HCT116 (cell line): ENCODE measurements at regions not wholly inside any gene's neighbourhood (a gene's known extent, or its start where the extent isn't known, plus 50 kb on each side); places are given as distances from the start of the nearest gene placed in this dataset.

Experiments
- ATAC-seq: fragments of 200-7000 bp; cut with Tn5 transposase; 2 replicates; pipeline ENCODE4 v1.9.1; 2020; ENCODE audit warnings: mild to moderate bottlenecking, moderate library complexity
- BruUV-seq: library from RNA; stranded (reverse); fragments of 400-500 nt; replicated peaks from 2 replicates; lab custom pipeline; 2021; lab: Mats Ljungman, UMichigan
- CTCF ChIA-PET: fragments of 300-600 bp; sonication (Branson Sonifier 250); formaldehyde crosslinking; loops from one replicate; lab custom pipeline; 2021; ENCODE audit warnings: antibody characterized with exemption; lab: Charles Lee
- POLR2A ChIA-PET: fragments of 300-600, 350-600 bp; sonication (Branson Sonifier 250); formaldehyde crosslinking; loops from one replicate; lab custom pipeline; 2021; ENCODE audit warnings: antibody characterized with exemption; lab: Charles Lee
- RAD21 ChIA-PET, 2 experiments: fragments of 300-600 bp; sonication (Branson Sonifier 250); formaldehyde crosslinking; loops; one replicate each; lab custom pipeline; 2023; ENCODE audit warnings: low total read pairs in 2 of 2; ENCODE audit not compliant: uncharacterized antibody in 2 of 2, unreplicated experiment in 2 of 2, low non-redundant PET in 1 of 2; lab: Charles Lee
- DNase-seq: peaks from one replicate; pipeline ENCODE4 v3.0.0-alpha.2; 2010; ENCODE audit warnings: low read depth, low spot score
- H2AFZ ChIP-seq: fragments of 200-600 bp; shearing (Covaris generic), sonication (generic); 2 replicates; pipeline ENCODE4 v1.6.1; 2017; ENCODE audit warnings: low read depth, mixed run types, mixed read lengths, antibody characterized with exemption, low read length; ENCODE audit not compliant: poor library complexity, severe bottlenecking
- H3K27ac ChIP-seq: 2 replicates; pipeline ENCODE4 v1.5.1; 2012; ENCODE audit warnings: low read depth, low read length
- H3K27me3 ChIP-seq: fragments of 200-600 bp; sonication (generic); 2 replicates; pipeline ENCODE4 v1.6.1; 2016; ENCODE audit warnings: mixed run types, low read length, mixed read lengths; ENCODE audit not compliant: insufficient read depth
- H3K36me3 ChIP-seq, 2 experiments: fragments of 200-500 bp in 1 of 2; fragments of 200-600 bp in 1 of 2; sonication (Bioruptor generic) in 1 of 2; sonication (generic) in 1 of 2; 2 replicates each; pipeline versions ENCODE4 v1.5.1 to v1.6.1; 2014 to 2016; ENCODE audit warnings: low read length in 2 of 2, inconsistent platforms in 1 of 2, mixed read lengths in 1 of 2, mixed run types in 1 of 2; ENCODE audit not compliant: insufficient read depth in 2 of 2, control insufficient read depth in 1 of 2
- H3K4me1 ChIP-seq, 2 experiments: fragments of 200-600 bp in 1 of 2; sonication (generic) in 1 of 2; 2 replicates each; pipeline versions ENCODE4 v1.5.1 to v1.6.1; 2012 to 2017; ENCODE audit warnings: low read length in 2 of 2, inconsistent platforms in 1 of 2, mild to moderate bottlenecking in 1 of 2, mixed read lengths in 1 of 2, mixed run types in 1 of 2, moderate library complexity in 1 of 2; ENCODE audit not compliant: insufficient read depth in 2 of 2, control insufficient read depth in 1 of 2
- H3K4me2 ChIP-seq: fragments of 200-600 bp; sonication (generic); 2 replicates; pipeline ENCODE4 v1.6.1; 2017; ENCODE audit warnings: mixed run types, low read length, mixed read lengths
- H3K4me3 ChIP-seq, 2 experiments: fragments of 200-600 bp in 1 of 2; sonication (generic) in 1 of 2; replicated peaks in 1 of 2; 2 replicates each; pipeline ENCODE4 v1.5.1; 2011 to 2016; ENCODE audit warnings: low read length in 2 of 2, control low read depth in 1 of 2, low read depth in 1 of 2, mild to moderate bottlenecking in 1 of 2, mixed read lengths in 1 of 2, mixed run types in 1 of 2
- H3K79me2 ChIP-seq: fragments of 200-600 bp; sonication (generic); 2 replicates; pipeline ENCODE4 v1.6.1; 2017; ENCODE audit warnings: mild to moderate bottlenecking, mixed run types, low read length, moderate library complexity, mixed read lengths; ENCODE audit not compliant: insufficient read depth
- H3K9ac ChIP-seq: fragments of 200-600 bp; sonication (generic); 2 replicates; pipeline ENCODE4 v1.6.1; 2016; ENCODE audit warnings: low read length, mixed read lengths
- H3K9me2 ChIP-seq: fragments of 200-600 bp; sonication (generic), shearing (Covaris generic); 2 replicates; pipeline ENCODE4 v1.6.1; 2017; ENCODE audit warnings: mixed run types, mild to moderate bottlenecking, moderate library complexity; ENCODE audit not compliant: insufficient read depth
- H3K9me3 ChIP-seq, 2 experiments: fragments of 200-500 bp in 1 of 2; fragments of 200-600 bp in 1 of 2; sonication (Bioruptor generic) in 1 of 2; sonication (generic) in 1 of 2; 2 replicates each; pipeline ENCODE4 v1.6.1; 2014 to 2017; ENCODE audit warnings: low read length in 2 of 2, mixed read lengths in 2 of 2, inconsistent platforms in 1 of 2, low read depth in 1 of 2, mild to moderate bottlenecking in 1 of 2, mixed run types in 1 of 2, moderate library complexity in 1 of 2; ENCODE audit not compliant: control insufficient read depth in 1 of 2, insufficient read depth in 1 of 2
- H4K20me1 ChIP-seq: fragments of 200-600 bp; sonication (generic), shearing (Covaris generic); 2 replicates; pipeline ENCODE4 v1.6.1; 2017; ENCODE audit warnings: mixed run types, mild to moderate bottlenecking, moderate library complexity; ENCODE audit not compliant: insufficient read depth
- CEBPB ChIP-seq: IDR thresholded peaks from 2 replicates; pipeline ENCODE4 v1.6.1; 2012; ENCODE audit warnings: low read depth
- EGR1 ChIP-seq: IDR thresholded peaks from 2 replicates; pipeline ENCODE4 v1.6.1; 2012; ENCODE audit warnings: low read depth
- ELF1 ChIP-seq: IDR thresholded peaks from 2 replicates; pipeline ENCODE4 v1.6.1; 2012; ENCODE audit warnings: low read depth, borderline replicate concordance
- EZH2 ChIP-seq: fragments of 200-600 bp; sonication (generic); IDR thresholded peaks from 2 replicates; pipeline ENCODE4 v1.6.1; 2017; ENCODE audit warnings: antibody characterized with exemption, mixed run types
- POLR2AphosphoS5 ChIP-seq: IDR thresholded peaks from 2 replicates; pipeline ENCODE4 v1.6.1; 2011; ENCODE audit warnings: mild to moderate bottlenecking, low read depth, low read length, moderate library complexity
- RAD21 ChIP-seq: IDR thresholded peaks from 2 replicates; pipeline ENCODE4 v1.6.1; 2012; ENCODE audit warnings: low read depth, mild to moderate bottlenecking
- SIN3A ChIP-seq: IDR thresholded peaks from 2 replicates; pipeline ENCODE4 v1.6.1; 2012; ENCODE audit warnings: low read depth
- SP1 ChIP-seq: IDR thresholded peaks from 2 replicates; pipeline ENCODE4 v1.6.1; 2012; ENCODE audit warnings: low read depth
- SRF ChIP-seq: IDR thresholded peaks from 2 replicates; pipeline ENCODE4 v1.6.1; 2012; ENCODE audit warnings: low read depth
- ZFX ChIP-seq: fragments of 450-650 bp; IDR thresholded peaks from 2 replicates; pipeline ENCODE4 v1.6.1; 2017
- intact Hi-C: fragments of 100-400 bp; cut with micrococcal nuclease; formaldehyde crosslinking; loops from 2 replicates; pipeline ENCODE4 v1.10.0; 2022
- TF ChIP-seq, protein P1 (sequence below): IDR thresholded peaks from 2 replicates; pipeline ENCODE4 v1.6.1; 2011; ENCODE audit warnings: mild to moderate bottlenecking, low read length, moderate library complexity; ENCODE audit not compliant: insufficient replicate concordance; ENCODE audit errors: extremely low read depth
- TF ChIP-seq, protein P2 (sequence below), 3 experiments: fragments of 200-600 bp in 1 of 3; sonication (generic) in 1 of 3; IDR thresholded peaks in 2 of 3; conservative IDR thresholded peaks in 1 of 3; 2 replicates each; pipeline ENCODE4 v1.5.1; 2012 to 2017; ENCODE audit warnings: low read depth in 2 of 3, low read length in 2 of 3, antibody characterized with exemption in 1 of 3, borderline replicate concordance in 1 of 3, control low read depth in 1 of 3, mild to moderate bottlenecking in 1 of 3, mixed read lengths in 1 of 3, mixed run types in 1 of 3, moderate library complexity in 1 of 3; ENCODE audit not compliant: insufficient read depth in 1 of 3
- TF ChIP-seq, protein P3 (sequence below): IDR thresholded peaks from 2 replicates; pipeline ENCODE4 v1.6.1; 2012

DNA sequence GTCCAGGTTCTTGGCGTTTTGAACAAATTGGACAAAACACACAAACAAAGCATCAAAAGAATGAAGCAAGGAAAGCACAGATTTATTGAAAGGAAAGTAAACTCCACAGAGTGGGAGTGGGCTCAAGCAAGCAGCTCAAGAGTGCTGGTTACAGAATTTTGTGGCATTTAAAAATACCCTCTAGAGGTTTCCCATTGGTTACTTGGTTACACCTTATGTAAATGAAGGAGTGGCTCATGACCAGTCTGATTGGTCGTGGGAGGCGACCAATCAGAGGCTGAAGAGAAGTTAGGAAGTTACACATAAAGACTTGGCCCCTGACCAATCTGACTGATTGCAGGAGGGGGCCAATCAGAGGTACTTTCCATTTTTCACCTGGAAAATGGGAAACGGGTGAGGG lies 1373.8 kb upstream of the GOT2 start:
- no TSS peak for BruUV-seq
- TF ChIP-seq ELF1 (no peak), SP1 (no peak), SIN3A (no peak), RAD21 (no peak), POLR2AphosphoS5 (no peak), SRF (no peak), CEBPB (no peak), EGR1 (no peak), ZFX (no peak), EZH2 (no peak)
- TF ChIP-seq, protein P1, sequence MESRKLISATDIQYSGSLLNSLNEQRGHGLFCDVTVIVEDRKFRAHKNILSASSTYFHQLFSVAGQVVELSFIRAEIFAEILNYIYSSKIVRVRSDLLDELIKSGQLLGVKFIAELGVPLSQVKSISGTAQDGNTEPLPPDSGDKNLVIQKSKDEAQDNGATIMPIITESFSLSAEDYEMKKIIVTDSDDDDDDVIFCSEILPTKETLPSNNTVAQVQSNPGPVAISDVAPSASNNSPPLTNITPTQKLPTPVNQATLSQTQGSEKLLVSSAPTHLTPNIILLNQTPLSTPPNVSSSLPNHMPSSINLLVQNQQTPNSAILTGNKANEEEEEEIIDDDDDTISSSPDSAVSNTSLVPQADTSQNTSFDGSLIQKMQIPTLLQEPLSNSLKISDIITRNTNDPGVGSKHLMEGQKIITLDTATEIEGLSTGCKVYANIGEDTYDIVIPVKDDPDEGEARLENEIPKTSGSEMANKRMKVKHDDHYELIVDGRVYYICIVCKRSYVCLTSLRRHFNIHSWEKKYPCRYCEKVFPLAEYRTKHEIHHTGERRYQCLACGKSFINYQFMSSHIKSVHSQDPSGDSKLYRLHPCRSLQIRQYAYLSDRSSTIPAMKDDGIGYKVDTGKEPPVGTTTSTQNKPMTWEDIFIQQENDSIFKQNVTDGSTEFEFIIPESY, result no peak
- TF ChIP-seq, protein P2, sequence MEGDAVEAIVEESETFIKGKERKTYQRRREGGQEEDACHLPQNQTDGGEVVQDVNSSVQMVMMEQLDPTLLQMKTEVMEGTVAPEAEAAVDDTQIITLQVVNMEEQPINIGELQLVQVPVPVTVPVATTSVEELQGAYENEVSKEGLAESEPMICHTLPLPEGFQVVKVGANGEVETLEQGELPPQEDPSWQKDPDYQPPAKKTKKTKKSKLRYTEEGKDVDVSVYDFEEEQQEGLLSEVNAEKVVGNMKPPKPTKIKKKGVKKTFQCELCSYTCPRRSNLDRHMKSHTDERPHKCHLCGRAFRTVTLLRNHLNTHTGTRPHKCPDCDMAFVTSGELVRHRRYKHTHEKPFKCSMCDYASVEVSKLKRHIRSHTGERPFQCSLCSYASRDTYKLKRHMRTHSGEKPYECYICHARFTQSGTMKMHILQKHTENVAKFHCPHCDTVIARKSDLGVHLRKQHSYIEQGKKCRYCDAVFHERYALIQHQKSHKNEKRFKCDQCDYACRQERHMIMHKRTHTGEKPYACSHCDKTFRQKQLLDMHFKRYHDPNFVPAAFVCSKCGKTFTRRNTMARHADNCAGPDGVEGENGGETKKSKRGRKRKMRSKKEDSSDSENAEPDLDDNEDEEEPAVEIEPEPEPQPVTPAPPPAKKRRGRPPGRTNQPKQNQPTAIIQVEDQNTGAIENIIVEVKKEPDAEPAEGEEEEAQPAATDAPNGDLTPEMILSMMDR (IDR thresholded peaks at IDR 0.05 in 2 of 3, conservative IDR thresholded peaks at IDR 0.05 in 1 of 3; ENCODE audit: borderline replicate concordance in 1 of 3, insufficient read depth in 1 of 3, low read depth in 2 of 3, low read length in 2 of 3), result no peak
- TF ChIP-seq, protein P3, sequence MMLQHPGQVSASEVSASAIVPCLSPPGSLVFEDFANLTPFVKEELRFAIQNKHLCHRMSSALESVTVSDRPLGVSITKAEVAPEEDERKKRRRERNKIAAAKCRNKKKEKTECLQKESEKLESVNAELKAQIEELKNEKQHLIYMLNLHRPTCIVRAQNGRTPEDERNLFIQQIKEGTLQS, result no peak
- intact Hi-C loops, result no loop called here
- no peaks in the 10 kb centered on the region for H3K36me3 ChIP-seq
- H3K4me2 ChIP-seq, result no peak overlapping the region
- ChIA-PET POLR2A (no interaction called here), CTCF (no interaction called here), RAD21 (no interaction called here)
- no peaks in the 10 kb centered on the region for H3K79me2 ChIP-seq
- no peaks in the 10 kb centered on the region for H3K4me1 ChIP-seq
- H4K20me1 ChIP-seq, result no peaks in the 10 kb centered on the region
- peaks cover 8 to 9% of the 10 kb centered on the region in 2 experiments; a peak in 2 of 4 replicates for H3K9me3 ChIP-seq
- no peak overlapping the region for H3K9ac ChIP-seq
- ATAC-seq (no peak), DNase-seq (no peak)
- H3K27me3 ChIP-seq, result no peaks in the 10 kb centered on the region
- no peak overlapping the region for H2AFZ ChIP-seq
- H3K9me2 ChIP-seq, result no peaks in the 10 kb centered on the region
- H3K27ac ChIP-seq, result no peak overlapping the region
- no peak overlapping the region for H3K4me3 ChIP-seq
